NCI-H146 treated with DMSO at 0.1 percent for 48 hours (cell line): ENCODE measurements at regions not wholly inside any gene's neighbourhood (a gene's known extent, or its start where the extent isn't known, plus 50 kb on each side); places are given as distances from the start of the nearest gene placed in this dataset.
A peak's percentile ranks its signal among the peaks of the same experiment; 100 is the strongest.

ENCODE experiments used
- DNase-seq: peaks from one replicate; lab custom pipeline; 2025; ENCODE audit not compliant: unreplicated experiment; lab: John Stamatoyannopoulos, UW

DNA sequence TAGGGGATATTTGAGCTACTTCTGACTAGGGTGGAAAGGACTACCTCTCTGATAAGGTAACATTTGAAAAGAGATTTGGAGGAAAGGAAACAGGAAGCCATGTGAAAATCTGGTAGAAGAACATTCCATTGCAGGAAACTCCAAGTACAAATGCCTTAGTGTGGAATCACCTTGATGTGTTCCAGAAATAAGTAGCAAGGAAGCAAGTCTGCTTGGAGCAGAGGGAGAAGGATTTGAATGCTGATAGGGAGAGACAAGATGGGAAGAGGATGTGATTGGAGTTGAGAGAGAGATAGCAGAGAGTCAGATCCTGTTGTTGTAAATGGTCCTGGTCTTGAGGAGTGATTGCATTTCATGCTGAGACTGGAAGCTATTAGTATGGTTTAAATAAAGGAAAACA lies 335.1 kb upstream of the DCBLD2 start:
- DNase-seq = no peak

DNA sequence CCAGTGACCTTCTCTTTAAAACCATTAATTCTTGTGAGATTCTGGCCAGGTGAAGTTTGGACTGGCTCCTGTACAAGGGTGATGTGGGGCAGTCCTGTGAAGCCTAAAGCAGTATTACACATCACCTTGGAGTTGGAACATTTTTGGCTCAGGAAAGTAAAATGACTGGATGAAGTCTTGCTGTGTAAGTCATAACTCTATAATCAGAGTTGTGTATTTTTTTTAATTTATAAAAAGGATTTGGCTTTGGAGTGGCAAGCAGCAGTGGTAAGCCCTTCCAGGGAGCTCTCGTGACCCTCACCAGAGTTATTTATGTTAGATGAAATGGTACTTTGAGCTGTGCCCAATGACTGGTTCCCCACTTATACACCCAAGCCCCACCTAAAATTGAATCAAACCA lies 331.2 kb upstream of the DCBLD2 start:
- no peak for DNase-seq

DNA sequence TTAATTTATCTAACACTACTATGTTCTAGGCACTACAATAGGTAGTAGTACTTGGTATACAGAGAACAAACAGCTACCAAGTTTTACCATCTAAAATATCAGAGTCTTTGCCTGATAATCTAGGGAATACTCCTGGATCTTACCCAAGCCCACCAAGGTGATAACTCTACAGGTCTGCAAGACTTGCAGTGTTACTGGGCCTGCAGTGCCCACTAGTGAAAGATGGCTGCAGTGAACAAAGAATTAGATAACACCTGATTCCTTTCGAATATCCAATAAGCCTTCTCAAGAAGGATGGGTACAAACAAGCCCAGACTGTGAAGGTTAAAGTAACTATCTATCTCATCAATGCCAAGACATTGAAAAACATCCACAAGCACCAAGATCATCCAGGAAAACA lies 317.0 kb upstream of the DCBLD2 start:
- no peak for DNase-seq

DNA sequence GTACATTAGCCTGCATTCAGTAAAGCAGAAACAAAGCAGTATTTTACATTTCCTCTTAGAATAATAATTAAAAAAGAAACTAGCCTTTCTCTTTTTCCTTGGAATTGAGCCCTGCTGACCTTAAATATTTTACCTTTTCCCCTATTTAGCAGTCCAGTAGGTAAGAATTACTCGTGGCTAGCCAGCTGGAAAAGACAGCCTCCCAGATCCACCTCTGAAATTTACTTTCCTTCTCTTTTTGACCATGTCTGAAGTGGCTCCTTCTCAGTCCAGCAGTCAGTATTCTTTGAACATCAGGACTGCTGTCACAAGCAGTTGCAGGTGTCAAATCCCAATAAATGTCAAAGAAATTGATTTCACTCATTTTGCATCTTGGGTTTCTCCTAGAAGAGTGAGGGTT lies 311.5 kb upstream of the DCBLD2 start:
- DNase-seq = no peak

DNA sequence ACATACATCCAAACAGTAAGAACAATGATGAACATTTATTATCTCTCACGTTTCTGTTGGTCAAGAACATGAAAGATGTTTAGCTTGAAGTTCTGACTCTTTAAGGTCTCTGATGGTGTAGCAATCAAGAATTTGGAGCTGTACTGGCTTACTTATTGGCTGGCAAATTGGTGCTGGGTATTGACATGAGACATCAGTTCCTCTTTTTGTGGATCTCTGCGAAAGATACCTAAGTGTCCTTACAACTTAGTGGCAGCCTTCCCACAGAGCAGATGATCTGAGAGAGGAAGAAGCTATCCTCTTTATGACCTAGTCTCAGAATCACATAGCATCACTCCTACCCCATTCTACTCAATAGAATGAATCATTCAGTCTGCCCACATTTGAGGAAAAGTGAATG lies 309.8 kb upstream of the DCBLD2 start:
- DNase-seq = no peak

DNA sequence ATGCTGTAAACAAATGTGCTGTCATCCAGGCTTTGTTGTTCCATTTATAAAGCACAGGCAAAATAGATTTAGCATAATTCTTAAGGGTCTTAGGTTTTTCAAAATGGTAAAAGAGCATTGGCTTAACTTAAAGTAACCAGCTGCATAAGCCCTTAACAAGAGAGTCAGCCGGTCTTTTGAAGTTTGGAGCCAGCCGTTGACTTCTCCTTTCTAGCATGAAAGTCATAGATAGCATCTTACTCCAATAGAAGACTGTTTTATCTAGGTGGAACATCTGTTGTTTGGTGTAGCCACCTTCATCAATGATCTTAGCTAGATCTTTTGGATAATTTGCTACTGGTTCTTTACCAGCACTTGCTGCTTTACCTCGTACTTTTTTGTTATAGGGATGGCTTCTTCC lies 297.5 kb upstream of the DCBLD2 start:
- no peak for DNase-seq

DNA sequence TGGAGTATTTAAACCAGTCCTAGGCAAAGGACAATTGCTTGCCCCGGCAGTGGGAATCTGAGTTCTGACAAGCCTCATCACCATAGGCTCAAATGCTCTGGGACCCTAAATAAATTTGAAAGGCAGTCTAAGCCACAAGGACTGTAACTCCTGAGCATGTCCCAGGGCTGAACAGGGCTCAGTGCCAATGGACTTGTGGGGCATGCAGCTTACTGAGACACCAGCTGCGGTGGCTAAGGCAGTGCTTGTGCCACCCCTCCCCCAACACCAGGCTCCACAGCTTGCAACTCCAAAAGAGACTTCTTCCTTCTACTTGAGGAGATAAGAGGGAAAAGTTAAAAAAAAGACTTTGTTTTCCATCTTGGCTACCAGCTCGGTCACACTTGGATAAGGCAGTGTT lies 289.7 kb upstream of the DCBLD2 start:
- DNase-seq = no peak

DNA sequence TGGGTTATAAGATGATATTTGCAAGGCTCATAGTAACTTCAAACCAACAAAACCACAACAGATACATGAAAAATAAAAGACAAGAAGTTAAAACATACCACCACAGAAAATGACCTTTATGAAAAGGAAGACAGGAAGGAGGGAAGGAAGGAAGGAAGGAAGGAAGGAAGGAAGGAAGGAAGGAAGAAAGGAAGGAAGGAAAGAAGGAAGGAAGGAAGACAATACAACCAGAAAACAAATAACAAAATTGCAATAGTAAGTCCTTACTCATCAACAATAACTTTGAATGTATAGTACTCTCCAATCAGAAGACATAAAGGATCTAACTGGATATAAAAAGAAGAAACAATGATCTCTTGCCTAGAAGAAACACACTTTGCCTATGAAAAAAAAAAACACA lies 287.4 kb upstream of the DCBLD2 start:
- DNase-seq = no peak

DNA sequence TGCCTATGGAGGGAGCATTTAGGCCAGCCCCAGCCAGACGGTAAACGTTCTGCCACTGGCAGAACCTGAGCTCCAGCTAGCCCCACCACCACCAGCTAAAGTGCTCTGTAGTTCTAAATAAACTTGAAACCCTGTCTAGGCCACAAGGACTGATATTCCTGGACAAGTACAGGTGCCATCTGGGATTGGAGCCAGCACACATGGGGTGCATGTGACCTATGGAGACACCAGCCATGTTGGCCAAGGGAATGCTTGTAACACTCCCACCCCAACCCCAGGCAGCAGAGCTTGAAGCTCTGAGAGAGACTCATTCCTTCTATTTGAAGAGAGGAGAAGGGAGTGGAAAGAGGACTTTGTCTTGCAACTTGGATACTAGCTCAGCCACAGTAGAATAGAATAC lies 284.5 kb upstream of the DCBLD2 start:
- DNase-seq = no peak

DNA sequence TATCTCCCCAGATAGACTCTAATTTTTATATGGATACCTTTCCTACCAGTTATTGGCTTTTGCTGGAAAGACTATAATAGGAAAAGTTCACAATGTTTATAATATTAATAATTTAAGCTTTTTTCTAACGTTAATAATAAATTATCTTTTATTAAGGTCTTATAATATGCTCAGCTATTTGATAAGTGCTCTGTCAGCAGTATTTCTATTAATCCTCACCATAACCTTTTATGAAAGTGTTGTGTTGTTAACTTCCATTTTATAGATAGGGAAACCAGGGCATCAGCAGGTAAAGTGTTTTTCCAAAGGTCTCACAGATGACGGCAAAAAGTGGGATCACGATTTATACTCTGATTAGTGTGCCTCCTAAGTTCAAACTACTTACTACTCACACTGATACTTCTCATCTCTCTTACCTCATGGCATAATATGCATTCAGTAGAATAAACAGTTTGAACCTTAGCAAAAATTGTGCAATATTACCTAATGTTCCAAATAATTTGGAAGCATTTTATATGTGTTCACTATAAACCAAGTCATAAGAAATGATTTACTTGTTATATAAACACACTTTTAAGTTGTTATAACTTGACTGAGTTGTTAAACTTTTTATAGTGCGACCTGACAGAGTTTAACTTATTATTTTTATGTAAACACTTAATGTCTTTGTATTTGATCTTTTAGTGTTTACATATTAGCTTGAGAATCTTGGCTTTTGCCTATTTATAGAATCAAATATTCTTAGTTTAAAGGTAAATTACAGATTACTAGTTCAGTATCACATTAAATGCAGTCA lies 274.9 kb upstream of the DCBLD2 start:
- no peak for DNase-seq

DNA sequence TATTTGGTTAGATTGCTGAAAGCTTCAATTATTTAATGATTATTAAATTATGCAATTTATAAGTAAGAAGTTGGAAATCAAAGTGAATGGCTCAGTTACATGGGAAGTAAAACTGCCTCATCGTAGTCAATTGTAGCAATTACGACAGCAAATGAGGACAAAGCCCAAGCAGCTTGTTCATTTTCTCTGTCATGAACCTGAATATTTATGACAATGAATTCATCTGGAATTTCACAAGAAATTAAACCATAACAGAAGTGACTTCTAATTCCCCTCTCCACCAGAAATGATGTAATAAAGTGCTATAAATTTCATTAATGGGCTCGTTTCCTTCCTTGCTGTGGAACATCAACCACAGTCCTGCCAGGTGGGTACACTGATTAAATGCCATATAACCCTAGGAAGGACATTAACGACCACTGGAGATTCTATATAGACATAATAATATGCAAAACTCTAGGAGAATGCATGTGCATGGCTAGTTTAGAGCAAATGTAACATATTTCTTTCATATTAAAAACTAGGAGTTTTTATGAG lies 273.8 kb upstream of the DCBLD2 start:
- no peak for DNase-seq

DNA sequence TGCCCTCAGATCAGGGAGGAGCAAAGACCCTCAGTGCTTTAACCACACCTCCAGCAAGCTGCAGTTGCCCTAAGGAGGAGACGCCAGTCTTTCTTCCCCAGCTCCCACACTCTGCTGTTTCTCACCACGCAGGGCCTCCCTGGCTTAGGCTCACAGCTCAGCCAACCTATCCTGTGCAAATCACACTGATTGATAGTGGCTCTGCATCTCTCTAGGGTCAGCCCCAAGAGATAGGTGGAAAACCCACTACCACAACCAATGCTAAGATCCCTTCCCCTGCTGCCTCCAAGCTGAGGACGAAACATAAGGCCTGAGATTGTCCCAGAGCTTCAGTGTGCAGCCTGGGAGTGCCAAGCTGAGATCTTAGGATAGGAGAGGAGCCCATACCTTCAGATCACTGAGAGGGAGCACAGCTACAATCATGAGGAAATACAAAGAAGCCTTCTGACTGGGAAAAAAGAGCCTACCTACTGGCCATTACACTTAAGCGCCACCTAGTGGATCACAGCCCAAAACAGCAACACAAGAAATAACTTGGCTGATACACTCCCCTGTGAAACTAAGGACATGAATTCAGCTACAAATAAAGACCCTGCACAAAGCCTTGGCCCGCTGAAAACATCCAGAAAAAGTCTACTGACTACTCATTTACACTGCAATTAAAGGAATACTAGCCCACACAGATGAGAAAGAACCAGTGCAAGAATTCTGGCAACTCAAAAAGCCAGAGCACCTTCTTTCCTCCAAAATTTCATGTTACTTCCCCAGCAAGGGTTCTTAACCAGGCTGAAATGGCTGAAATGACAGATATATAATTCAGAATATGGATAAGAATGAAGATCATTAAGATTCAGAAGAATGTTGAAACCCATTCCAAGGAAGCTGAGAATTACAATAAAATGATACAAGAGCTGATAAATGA lies 271.5 kb upstream of the DCBLD2 start:
- DNase-seq = peak; percentile 21

DNA sequence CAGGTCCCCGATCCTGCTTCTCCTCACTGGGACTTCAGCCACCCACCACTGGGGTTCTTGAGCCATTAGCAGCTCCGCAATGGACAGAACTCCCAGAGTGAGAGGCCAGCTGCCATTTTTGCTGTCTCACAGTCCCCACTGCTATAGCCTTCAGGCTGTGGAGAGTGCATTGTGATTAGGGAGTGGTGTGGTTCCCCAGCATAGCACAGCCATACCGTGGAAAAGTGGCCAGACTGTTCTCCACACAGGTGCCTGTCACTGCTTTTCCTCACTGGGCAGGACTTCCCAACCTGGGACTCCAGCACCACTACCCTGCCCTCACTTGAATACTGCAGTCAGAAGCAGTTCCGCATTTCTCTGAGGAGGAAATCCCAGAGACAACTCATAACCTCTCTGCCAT lies 270.3 kb upstream of the DCBLD2 start:
- no peak for DNase-seq

DNA sequence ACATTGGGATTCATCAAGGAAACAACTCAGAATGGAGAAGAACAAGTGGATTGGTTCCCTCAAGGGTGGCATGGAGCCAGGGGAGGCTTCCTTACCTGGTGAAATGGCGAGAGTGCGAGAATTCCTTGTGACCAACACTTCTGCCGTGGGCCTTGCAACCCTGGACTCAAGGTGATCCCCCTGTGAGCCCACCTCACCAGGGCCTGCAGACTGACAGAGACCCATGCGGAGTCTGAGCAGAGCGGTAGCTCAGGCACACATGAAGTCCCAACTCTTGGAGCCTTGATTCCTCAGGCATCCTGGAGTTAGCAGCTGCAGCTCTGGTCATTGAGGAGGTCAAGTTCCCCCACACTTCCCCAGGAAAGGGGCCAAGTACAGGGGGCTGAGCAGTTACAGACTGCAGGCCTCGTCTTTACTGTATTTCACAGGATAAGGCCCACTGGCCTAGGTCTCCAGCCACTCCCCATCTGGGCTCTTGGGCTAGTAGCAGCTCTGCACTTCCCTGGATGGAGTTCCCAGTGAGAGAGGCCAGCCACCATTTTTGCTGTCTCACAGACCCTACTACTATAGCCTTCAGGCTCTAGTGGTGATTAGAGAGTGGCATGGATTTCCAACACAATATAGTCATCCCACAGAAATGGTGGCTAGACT lies 269.5 kb upstream of the DCBLD2 start:
- no peak for DNase-seq

DNA sequence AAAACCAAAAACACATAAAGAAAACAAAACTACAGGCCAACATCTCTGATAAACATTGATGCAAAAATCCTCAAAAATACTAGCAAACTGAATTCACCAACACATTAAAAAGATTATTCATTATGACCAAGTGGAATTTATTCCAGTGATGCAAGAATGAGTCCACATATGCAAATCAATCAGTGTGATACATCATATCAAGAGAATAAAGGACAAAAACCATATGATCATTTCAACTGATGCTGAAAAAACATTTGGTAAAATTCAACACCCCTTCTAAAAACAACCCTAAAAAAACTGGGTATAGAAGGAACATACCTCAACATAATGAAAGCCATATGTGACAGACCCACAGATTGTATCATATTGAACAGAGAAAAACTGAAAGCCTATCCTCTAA lies 265.6 kb upstream of the DCBLD2 start:
- no peak for DNase-seq

DNA sequence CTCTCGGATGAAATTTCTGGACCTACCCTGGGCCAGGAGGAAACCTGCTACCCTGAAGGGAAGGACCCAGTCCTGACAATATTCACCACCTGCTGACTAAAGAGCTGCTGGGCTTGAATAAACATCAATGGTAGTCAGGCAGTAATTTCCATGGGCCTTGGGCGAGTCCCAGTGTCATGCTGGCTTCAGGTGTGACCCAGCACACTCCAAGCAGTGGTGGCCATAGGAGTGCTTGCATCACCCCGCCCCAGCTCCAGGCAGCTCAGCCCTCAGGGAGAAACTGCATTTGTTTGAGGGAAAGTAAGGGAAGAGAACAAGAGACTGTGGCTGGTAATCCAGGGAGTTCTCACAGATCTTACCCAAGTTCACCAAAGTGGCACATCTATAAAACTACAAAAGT lies 261.8 kb upstream of the DCBLD2 start:
- no peak for DNase-seq

DNA sequence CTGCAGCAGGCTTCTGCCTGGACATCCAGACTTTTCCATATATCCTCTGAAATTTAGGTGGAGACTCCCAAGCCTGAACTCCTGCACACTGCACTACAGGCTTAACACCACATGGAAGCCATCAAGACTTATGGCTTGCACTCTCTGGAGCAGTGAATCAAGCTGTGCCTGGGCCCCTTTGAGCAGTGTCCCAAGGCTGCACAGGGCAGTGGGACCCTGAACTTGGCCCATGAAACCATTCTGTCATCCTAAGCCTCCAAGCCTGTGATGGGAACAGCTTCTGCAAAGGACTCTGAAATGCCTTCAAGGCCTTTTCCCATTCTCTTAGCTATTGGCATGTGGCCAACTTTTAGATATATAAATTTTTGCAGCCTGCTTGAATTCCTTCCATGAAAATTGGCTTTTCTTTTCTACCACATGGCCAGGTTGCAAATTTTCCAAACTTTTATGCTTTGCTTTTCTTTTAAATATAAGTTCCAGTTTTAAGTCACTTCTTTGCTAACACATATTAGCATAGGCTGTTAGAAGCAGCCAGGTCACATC lies 257.8 kb upstream of the DCBLD2 start:
- DNase-seq = no peak

DNA sequence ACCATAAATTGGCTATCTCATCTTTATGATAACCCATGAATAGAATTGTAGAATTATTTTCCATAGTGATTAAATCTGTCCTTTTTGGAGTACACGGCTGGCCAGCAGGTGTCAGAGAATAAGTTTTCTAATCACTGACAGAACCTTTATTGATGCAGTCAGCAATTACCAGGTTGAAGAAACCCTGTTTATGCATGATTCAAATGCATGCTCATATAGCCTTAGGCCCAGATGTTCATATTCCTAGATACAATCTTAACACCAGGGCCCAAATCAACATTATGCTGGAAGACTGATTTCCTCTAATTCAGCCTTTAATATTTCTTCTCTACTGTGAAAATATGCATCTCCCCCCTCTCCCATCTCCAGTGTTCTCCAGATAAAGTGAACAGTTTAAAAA lies 243.5 kb upstream of the DCBLD2 start:
- no peak for DNase-seq

DNA sequence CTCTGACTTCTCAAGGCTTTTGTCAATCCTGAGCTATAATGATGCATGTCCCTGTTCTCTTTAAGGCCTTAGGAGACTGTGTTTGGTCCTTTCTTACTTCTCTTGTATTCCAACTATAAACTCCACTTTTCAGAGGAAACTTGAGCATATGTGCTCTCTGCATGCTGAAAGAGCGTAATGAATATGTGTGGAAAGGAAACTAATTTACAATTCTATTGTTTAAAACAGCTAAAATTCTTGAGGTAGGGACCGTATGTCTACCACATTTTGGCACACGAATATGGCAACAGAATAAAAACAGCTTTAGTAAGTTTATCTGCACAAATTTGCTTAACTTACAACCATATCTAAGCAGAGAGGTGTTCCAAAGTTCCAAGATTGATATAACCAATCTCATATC lies 242.0 kb upstream of the DCBLD2 start:
- no peak for DNase-seq

DNA sequence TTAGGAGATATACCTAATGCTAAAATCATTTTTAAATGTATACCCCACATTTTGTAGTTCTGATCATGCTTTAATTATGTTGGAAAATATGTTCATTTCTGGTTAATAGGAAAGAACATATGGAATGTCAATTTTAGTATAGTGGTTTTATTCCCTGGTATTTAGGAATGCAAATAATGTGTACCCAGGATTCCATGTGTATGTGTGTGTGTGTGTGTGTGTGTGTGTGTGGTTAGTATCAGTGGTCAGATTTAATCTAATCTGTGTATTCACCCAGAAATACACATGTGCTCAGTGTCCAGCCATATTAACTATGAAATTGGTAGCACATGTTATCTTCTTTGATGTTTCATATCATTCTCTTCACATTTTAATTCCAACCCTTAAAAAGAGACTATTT lies 233.5 kb upstream of the DCBLD2 start:
- no peak for DNase-seq

DNA sequence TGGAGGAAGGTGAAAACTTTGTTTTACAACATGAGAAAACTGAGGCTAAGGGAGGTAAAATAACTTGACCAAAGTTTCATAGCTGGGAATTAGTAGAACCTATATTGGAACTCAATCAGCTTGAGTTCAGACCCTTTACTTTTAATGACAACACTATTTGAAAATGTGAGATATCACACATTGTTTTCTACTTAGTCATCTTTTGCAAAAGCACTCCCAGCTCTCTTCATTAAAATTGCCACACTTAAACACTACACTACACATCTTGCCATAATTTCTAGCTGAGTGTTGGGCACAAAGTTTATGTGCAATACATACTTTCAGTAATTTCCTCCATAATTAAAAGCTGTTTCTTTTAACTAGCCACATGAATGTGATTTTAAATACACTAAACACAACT lies 230.4 kb upstream of the DCBLD2 start:
- no peak for DNase-seq
